CD4-positive, alpha-beta memory T cell (primary cell): ENCODE measurements at regions not wholly inside any gene's neighbourhood (a gene's known extent, or its start where the extent isn't known, plus 50 kb on each side); places are given as distances from the start of the nearest gene placed in this dataset.
A peak's percentile ranks its signal among the peaks of the same experiment; 100 is the strongest.

ENCODE experiments used
- CTCF ChIA-PET: fragments of 350-600 bp; sonication (Branson Sonifier 250); formaldehyde crosslinking; loops from one replicate; lab custom pipeline; 2021; ENCODE audit warnings: inconsistent platforms; ENCODE audit not compliant: partially characterized antibody; lab: Charles Lee
- POLR2A ChIA-PET: fragments of 350-600 bp; sonication (Branson Sonifier 250); formaldehyde crosslinking; loops from one replicate; lab custom pipeline; 2021; ENCODE audit not compliant: partially characterized antibody; lab: Charles Lee
- DNase-seq, 5 donors: peaks; one replicate each; pipeline versions ENCODE4 v3.0.0 to v3.0.0-alpha.2; 2020 to 2022; ENCODE audit warnings: mixed read lengths in 1 of 5
- H3K27ac ChIP-seq: one replicate; pipeline ENCODE4 v1.7.0; 2013; ENCODE audit warnings: low read depth, low read length
- H3K27me3 ChIP-seq: 2 replicates; pipeline ENCODE4 v1.7.0; 2013; ENCODE audit warnings: mild to moderate bottlenecking, low read length, moderate library complexity; ENCODE audit not compliant: insufficient read depth
- H3K36me3 ChIP-seq: 2 replicates; pipeline ENCODE4 v1.7.0; 2013; ENCODE audit warnings: mild to moderate bottlenecking, low read length, moderate library complexity; ENCODE audit not compliant: insufficient read depth
- H3K4me1 ChIP-seq: 2 replicates; pipeline ENCODE4 v1.7.0; 2013; ENCODE audit warnings: mild to moderate bottlenecking, low read length, moderate library complexity; ENCODE audit not compliant: insufficient read depth
- H3K4me3 ChIP-seq, 2 donors: one replicate each; pipeline ENCODE4 v1.7.0; 2013; ENCODE audit warnings: low read length in 2 of 2, mild to moderate bottlenecking in 1 of 2
- H3K9me3 ChIP-seq, 2 donors: one replicate each; pipeline ENCODE4 v1.7.0; 2013; ENCODE audit warnings: low read length in 2 of 2, control low read depth in 1 of 2; ENCODE audit not compliant: control insufficient read depth in 1 of 2
- H3K27ac Mint-ChIP-seq, 7 donors: one replicate each; pipeline ENCODE4 v1.8.0; 2020 to 2021; ENCODE audit warnings: mixed read lengths in 7 of 7, mild to moderate bottlenecking in 6 of 7, inconsistent platforms in 3 of 7, moderate library complexity in 3 of 7
- H3K27me3 Mint-ChIP-seq, 2 donors: one replicate each; pipeline ENCODE4 v1.8.0; 2020 to 2021; ENCODE audit warnings: mixed read lengths in 2 of 2
- H3K36me3 Mint-ChIP-seq, 2 donors: one replicate each; pipeline ENCODE4 v1.8.0; 2020 to 2021; ENCODE audit warnings: mixed read lengths in 2 of 2, inconsistent platforms in 1 of 2, mild to moderate bottlenecking in 1 of 2
- H3K4me1 Mint-ChIP-seq, 4 donors: one replicate each; pipeline ENCODE4 v1.8.0; 2020 to 2021; ENCODE audit warnings: mixed read lengths in 4 of 4, mild to moderate bottlenecking in 1 of 4
- H3K4me3 Mint-ChIP-seq, 8 donors: one replicate each; pipeline ENCODE4 v1.8.0; 2020 to 2021; ENCODE audit warnings: mixed read lengths in 8 of 8, mild to moderate bottlenecking in 7 of 8, moderate library complexity in 6 of 8, inconsistent platforms in 3 of 8
- H3K9me3 Mint-ChIP-seq, 8 donors: one replicate each; pipeline ENCODE4 v1.8.0; 2020 to 2021; ENCODE audit warnings: mixed read lengths in 8 of 8, mild to moderate bottlenecking in 5 of 8, inconsistent platforms in 3 of 8, moderate library complexity in 1 of 8
- intact Hi-C: fragments of 100-400 bp; cut with micrococcal nuclease; formaldehyde crosslinking; loops from one replicate; pipeline ENCODE4 v1.15.1; 2023

DNA sequence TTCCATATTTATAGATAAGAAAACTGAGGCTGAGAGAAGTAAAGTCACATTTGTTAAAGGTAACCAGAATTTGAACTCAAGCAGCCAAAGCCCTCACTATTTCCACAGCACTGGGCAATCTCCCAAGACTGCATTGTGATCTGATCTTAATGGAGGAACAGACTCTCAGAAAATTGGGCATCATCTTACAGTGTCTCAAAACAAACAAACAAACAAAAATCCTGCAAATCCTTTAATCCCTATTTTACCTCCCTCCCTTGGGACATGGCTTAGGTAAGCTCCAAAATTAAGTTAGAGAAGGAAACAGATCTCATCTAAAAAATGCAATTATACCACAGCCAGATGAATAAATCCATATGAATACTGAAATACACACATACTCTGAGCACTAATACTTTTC lies 57.5 kb downstream of the FHIP2A start:
- H3K4me1 Mint-ChIP-seq = peaks cover 4 to 14% (median 8%) of the 10 kb centered on the region in 4 donors
- H3K36me3 Mint-ChIP-seq = no peaks in the 10 kb centered on the region
- ChIA-PET CTCF (interaction anchor here (0.8 to 5.7 kb wide), 12 partner anchors 8 to 575 kb away, joined by 3 to 29 read pairs (median 5); partner anchors contain the start of gene TRUB1), POLR2A (no interaction called here)
- H3K9me3 ChIP-seq = no peaks in the 10 kb centered on the region
- peaks cover 24 to 26% of the 10 kb centered on the region in 2 donors for H3K27me3 Mint-ChIP-seq
- H3K27ac ChIP-seq = no peak overlapping the region
- H3K4me1 ChIP-seq = no peaks in the 10 kb centered on the region
- DNase-seq = no peak
- H3K36me3 ChIP-seq = no peaks in the 10 kb centered on the region
- H3K4me3 Mint-ChIP-seq = no peak overlapping the region
- H3K4me3 ChIP-seq = no peak overlapping the region
- no peak overlapping the region for H3K27ac Mint-ChIP-seq
- H3K9me3 Mint-ChIP-seq = peaks cover 0 to 1% (median 0%) of the 10 kb centered on the region in 8 donors
- intact Hi-C loops = loop anchor here (1.0 to 10.0 kb wide), 3 partner anchors 329 to 1506 kb away; no protein-coding TSS in a partner anchor
- no peaks in the 10 kb centered on the region for H3K27me3 ChIP-seq

DNA sequence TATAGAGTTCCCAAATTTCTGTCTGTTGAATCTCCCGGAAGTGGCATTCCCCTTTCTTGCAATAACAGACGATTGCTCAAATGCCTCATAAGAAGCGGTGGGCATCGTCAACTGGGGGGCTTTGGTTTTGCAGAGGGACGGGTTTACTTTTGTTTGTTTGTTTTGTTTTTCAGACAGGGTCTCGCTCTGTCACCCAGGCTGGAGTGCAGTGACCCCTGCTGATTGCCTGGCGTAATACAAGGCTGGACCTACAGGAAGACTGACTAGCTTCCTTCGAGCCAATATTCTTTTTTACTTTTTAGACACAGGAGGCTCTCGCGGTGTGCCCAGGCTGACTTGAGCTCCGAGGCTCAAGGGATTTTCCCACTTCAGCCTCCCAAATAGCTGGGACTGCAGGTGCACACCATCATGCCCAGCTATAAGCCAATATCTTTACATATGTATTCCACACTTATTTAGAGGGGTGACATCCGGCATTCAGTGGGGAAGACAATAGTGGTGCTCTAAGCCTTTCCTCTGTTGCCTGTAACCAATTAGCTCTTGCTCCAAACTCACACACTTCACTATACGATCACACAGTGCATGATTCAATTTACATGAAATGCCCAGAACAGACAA lies 58.1 kb downstream of the FHIP2A start:
- Mint-ChIP-seq H3K9me3 (peaks cover 0 to 1% (median 0%) of the 10 kb centered on the region in 8 donors), H3K4me3 (peak overlapping the region in 2 of 8 donors; percentile 2 to 73), H3K27me3 (peaks cover 24 to 29% of the 10 kb centered on the region in 2 donors), H3K27ac (peak overlapping the region in 1 of 7 donors; percentile 69), H3K4me1 (peaks cover 4 to 14% (median 8%) of the 10 kb centered on the region in 4 donors), H3K36me3 (no peaks in the 10 kb centered on the region)
- intact Hi-C loops = loop anchor here (1.0 to 10.0 kb wide), 3 partner anchors 329 to 1505 kb away; no protein-coding TSS in a partner anchor
- H3K9me3 ChIP-seq = no peaks in the 10 kb centered on the region
- POLR2A ChIA-PET = no interaction called here
- no peaks in the 10 kb centered on the region for H3K27me3 ChIP-seq
- no peak overlapping the region for H3K4me3 ChIP-seq
- no peak overlapping the region for H3K27ac ChIP-seq
- H3K4me1 ChIP-seq = no peaks in the 10 kb centered on the region
- no peaks in the 10 kb centered on the region for H3K36me3 ChIP-seq
- CTCF ChIA-PET = interaction anchor here (0.6 to 5.7 kb wide), 12 partner anchors 11 to 576 kb away, joined by 3 to 29 read pairs (median 5); partner anchors contain the start of gene TRUB1
- DNase-seq = peak in 4 of 5 donors; percentile 27 to 31 (median 28)

DNA sequence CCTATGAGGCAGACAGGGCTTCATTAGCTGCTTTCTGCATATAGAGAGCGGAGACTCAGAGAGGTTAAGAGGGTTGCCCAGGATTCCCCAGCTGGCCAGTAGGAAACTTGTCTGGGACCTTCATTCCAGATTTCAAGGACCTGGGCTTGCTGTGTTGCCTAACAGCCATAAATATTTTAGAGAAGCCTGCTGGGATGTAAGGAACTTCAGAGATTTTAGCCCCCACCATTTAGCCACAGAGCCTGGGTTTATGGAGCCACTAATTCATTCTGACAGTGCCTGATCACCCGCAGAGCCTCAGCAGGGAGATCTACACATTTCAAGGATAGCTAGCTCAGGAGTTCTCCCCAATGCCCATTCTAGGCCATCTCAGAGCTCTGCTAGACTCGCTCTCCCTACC lies 56.6 kb upstream of the TRUB1 start:
- Mint-ChIP-seq H3K4me3 (no peak overlapping the region), H3K27ac (no peak overlapping the region), H3K9me3 (no peaks in the 10 kb centered on the region), H3K4me1 (peaks cover 4 to 10% (median 8%) of the 10 kb centered on the region in 4 donors), H3K27me3 (peaks cover 15 to 17% of the 10 kb centered on the region in 2 donors), H3K36me3 (no peaks in the 10 kb centered on the region)
- CTCF ChIA-PET = interaction anchor here (1.0 to 5.7 kb wide), 4 partner anchors 13 to 578 kb away, joined by 3 to 29 read pairs (median 14); no protein-coding TSS in a partner anchor
- Histone ChIP-seq H3K27ac (no peak overlapping the region), H3K36me3 (no peaks in the 10 kb centered on the region), H3K27me3 (no peaks in the 10 kb centered on the region), H3K9me3 (no peaks in the 10 kb centered on the region), H3K4me3 (no peak overlapping the region), H3K4me1 (no peaks in the 10 kb centered on the region)
- no peak for DNase-seq
- POLR2A ChIA-PET = no interaction called here
- intact Hi-C loops = no loop called here

DNA sequence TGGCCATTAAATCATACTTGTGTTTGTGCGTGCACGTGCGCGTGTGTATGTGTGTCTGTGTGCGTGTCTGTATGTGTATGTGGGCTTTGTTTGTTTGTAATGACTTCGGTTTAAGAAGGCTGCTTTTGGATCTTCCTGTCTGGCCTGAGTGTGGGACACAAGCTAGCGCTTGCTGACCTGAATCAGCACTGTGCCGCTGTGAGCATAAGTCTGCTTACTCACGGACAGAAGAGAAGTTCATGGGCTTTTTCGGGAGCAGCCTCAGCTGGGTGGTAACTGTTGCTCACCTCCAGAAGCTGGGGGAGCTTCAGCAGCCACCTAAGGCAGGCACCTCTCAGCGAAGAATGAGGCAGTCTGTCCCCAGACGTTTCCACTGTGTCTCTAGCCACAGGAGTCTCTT lies 56.1 kb upstream of the TRUB1 start:
- H3K4me1 Mint-ChIP-seq = peaks cover 2 to 10% (median 8%) of the 10 kb centered on the region in 4 donors
- H3K27ac ChIP-seq = no peak overlapping the region
- no peaks in the 10 kb centered on the region for H3K9me3 Mint-ChIP-seq
- H3K4me3 ChIP-seq = no peak overlapping the region
- CTCF ChIA-PET = no interaction called here
- DNase-seq = no peak
- H3K27me3 Mint-ChIP-seq = peaks cover 11 to 16% of the 10 kb centered on the region in 2 donors
- POLR2A ChIA-PET = no interaction called here
- H3K36me3 ChIP-seq = no peaks in the 10 kb centered on the region
- H3K4me3 Mint-ChIP-seq = no peak overlapping the region
- no peaks in the 10 kb centered on the region for H3K4me1 ChIP-seq
- H3K9me3 ChIP-seq = no peaks in the 10 kb centered on the region
- H3K27ac Mint-ChIP-seq = peak overlapping the region in 1 of 7 donors; percentile 46
- H3K36me3 Mint-ChIP-seq = no peaks in the 10 kb centered on the region
- intact Hi-C loops = no loop called here
- no peaks in the 10 kb centered on the region for H3K27me3 ChIP-seq

DNA sequence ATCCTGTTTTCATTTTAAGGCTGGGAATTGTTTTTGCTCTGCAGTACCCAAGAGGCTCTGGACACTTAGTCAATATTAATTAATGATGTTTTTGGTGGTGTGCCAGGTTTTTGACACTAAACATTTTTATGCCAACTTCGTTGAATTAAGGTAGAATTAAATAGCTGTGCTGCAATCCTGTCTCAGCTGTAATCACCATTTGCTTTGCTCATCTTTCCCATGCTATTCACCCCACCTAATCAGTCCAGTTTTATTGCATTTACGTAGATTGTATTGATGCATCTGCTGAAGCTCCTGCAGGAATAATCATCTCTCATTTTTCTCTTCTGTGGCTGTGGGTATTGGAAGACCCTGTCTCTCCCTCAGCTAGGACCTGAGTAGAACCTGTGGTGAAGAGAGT lies 52.6 kb upstream of the TRUB1 start:
- Histone ChIP-seq H3K27me3 (no peaks in the 10 kb centered on the region), H3K9me3 (no peaks in the 10 kb centered on the region), H3K4me1 (no peaks in the 10 kb centered on the region), H3K27ac (no peak overlapping the region), H3K36me3 (no peaks in the 10 kb centered on the region), H3K4me3 (no peak overlapping the region)
- H3K9me3 Mint-ChIP-seq = no peaks in the 10 kb centered on the region
- H3K27me3 Mint-ChIP-seq = peaks cover 8 to 9% of the 10 kb centered on the region in 2 donors
- H3K36me3 Mint-ChIP-seq = no peaks in the 10 kb centered on the region
- no peaks in the 10 kb centered on the region for H3K4me1 Mint-ChIP-seq
- no peak overlapping the region for H3K27ac Mint-ChIP-seq
- intact Hi-C loops = no loop called here
- DNase-seq = no peak
- POLR2A ChIA-PET = no interaction called here
- CTCF ChIA-PET = no interaction called here
- no peak overlapping the region for H3K4me3 Mint-ChIP-seq
